ENCODE measurements at regions not wholly inside any gene's neighbourhood (a gene's known extent, or its start where the extent isn't known, plus 50 kb on each side); places are given as distances from the start of the nearest gene placed in this dataset.
"Not testable (repeated sequence)": the region's sequence is repeated elsewhere in the genome, so short reads cannot be mapped to it uniquely, and the experiment has no call there.

DNA sequence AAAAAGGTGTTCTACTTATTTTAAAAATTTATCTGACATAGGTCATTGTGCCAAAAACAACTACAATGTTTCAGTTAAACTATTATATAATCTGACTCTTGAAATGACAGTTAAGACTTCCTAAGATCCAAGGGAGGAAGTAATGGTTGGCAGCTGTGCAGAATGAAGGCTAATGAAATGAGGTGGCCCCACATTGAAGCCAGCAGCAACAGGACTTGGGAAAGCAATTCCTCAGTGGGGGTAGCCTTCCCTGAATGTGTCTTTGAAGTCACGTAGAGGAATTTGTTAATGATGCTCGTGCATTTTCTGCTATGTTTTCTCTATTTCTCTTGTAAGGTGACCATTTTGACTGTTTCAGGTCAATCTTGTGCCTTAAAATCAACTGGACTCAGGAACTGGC lies 162.4 kb upstream of the DAAM1 start:
- Histone ChIP-seq H3K27ac (no peak overlapping the region), H3K9me3 (replicated peaks in 1 of 3) (no peaks in the 10 kb centered on the region), H3K27me3 (no peaks in the 10 kb centered on the region), H3K36me3 (replicated peaks in 1 of 2) (no peaks in the 10 kb centered on the region), H3K4me3 (no peak overlapping the region), H3K4me1 (replicated peaks in 1 of 2) (peaks cover 0 to 4% of the 10 kb centered on the region in 2 donors)
- TF ChIP-seq POLR2A (IDR thresholded peaks at IDR 0.05): no peak
- TF ChIP-seq, protein P1, sequence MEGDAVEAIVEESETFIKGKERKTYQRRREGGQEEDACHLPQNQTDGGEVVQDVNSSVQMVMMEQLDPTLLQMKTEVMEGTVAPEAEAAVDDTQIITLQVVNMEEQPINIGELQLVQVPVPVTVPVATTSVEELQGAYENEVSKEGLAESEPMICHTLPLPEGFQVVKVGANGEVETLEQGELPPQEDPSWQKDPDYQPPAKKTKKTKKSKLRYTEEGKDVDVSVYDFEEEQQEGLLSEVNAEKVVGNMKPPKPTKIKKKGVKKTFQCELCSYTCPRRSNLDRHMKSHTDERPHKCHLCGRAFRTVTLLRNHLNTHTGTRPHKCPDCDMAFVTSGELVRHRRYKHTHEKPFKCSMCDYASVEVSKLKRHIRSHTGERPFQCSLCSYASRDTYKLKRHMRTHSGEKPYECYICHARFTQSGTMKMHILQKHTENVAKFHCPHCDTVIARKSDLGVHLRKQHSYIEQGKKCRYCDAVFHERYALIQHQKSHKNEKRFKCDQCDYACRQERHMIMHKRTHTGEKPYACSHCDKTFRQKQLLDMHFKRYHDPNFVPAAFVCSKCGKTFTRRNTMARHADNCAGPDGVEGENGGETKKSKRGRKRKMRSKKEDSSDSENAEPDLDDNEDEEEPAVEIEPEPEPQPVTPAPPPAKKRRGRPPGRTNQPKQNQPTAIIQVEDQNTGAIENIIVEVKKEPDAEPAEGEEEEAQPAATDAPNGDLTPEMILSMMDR (IDR thresholded peaks at IDR 0.05): no peak
- no peak for DNase-seq
- 83 to 95% (median 95%) methylated on average over 2 of the region's 2 CpGs for WGBS, 4 donors
- intact Hi-C loops (cut with DNase I): no loop called here

DNA sequence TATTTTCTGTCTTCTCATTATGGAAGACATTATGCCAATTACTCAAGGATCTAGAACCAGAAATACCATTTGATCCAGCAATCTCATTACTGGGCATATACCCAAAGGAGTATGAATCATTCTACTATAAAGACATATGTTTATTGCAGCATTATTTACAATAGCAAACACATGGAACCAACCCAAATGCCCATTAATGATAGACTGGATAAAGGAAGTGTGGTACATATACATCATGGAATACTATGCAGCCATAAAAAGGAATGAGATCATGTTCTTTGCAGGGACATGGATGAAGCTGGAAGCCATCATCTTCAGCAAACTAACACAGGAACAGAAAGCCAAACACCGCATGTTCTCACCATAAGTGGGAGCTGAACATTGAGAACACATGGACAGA lies 161.8 kb upstream of the DAAM1 start:
- H3K27me3 ChIP-seq; H3K4me1 ChIP-seq (replicated peaks in 1 of 2); H3K27ac ChIP-seq; H3K9me3 ChIP-seq (replicated peaks in 1 of 3); intact Hi-C loops (cut with DNase I); DNase-seq; H3K4me3 ChIP-seq; H3K36me3 ChIP-seq (replicated peaks in 1 of 2): not testable (repeated sequence)
- 100% methylated on average over 1 of the region's 1 CpG for WGBS, 4 donors

DNA sequence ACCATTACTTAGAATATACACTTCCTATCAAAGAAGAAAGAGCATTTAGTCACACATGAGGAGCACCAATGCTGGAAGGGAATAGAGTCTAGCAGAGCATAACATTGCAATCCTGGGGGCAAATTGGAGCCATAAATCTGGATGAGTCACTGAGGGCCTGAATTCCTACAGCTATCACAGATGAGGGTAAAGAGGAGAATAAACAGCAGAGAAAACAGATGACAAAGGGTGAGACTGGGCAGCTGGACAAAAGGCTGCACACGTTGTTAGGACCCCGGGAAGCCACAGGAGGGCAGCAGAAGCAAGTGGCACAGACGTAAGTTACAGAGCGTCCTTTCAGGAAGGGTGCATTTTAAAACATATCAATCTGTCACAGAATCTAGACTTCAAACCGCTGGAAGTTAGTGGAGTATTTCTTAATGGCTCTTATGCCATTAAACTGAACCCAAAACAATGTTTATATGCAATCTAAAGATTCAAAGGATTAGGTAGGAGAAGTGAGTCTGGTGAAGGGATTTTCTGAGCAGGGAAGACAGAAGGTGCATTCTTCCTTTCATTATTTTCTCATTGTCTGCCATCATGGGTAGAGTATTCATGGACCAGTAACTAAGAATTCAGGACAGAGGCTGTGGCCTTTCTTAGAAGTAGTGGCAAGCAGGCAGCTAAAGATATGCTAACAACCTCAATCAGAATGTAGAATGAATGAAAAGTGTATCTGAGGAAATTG lies 159.8 kb upstream of the DAAM1 start:
- WGBS, 4 donors: 0 to 2% (median 1%) methylated on average over 5 of the region's 5 CpGs

DNA sequence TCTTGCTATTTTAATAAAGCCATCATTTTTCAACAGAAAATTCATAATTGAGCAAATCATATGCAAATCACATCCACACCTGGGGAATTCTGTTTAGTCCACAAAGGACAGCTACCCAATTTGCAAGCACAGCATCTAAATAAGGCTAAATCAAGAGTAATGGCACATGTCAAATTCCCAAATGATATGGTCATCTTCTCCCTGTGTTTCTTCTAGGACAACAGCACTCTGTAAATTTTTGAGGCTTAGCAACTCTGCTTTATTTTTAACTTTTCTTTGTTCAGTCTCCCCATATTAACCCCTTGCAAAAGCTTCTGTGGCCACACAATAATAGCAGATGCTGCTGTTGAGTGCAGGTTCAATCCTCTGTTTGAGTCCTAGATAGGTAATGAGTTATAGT lies 155.6 kb upstream of the DAAM1 start:
- Histone ChIP-seq H3K27me3 (no peaks in the 10 kb centered on the region), H3K4me3 (no peak overlapping the region), H3K27ac (no peak overlapping the region), H3K36me3 (replicated peaks in 1 of 2) (no peaks in the 10 kb centered on the region), H3K4me1 (replicated peaks in 1 of 2) (peaks cover 0 to 4% of the 10 kb centered on the region in 2 donors), H3K9me3 (replicated peaks in 1 of 3) (no peaks in the 10 kb centered on the region)
- DNase-seq: no peak
- TF ChIP-seq POLR2A (IDR thresholded peaks at IDR 0.05): no peak
- TF ChIP-seq, protein P1 (IDR thresholded peaks at IDR 0.05): no peak
- intact Hi-C loops (cut with DNase I): no loop called here

More for the DNA sequence above, 159.8 kb upstream of the DAAM1 start:
- TF ChIP-seq, protein P1 (IDR thresholded peaks at IDR 0.05): peak; percentile 58 to 88 (median 80)
- no peak for TF ChIP-seq POLR2A (IDR thresholded peaks at IDR 0.05)
- Histone ChIP-seq H3K27me3 (no peaks in the 10 kb centered on the region), H3K4me3 (no peak overlapping the region), H3K36me3 (replicated peaks in 1 of 2) (no peaks in the 10 kb centered on the region), H3K9me3 (replicated peaks in 1 of 3) (no peaks in the 10 kb centered on the region), H3K4me1 (replicated peaks in 1 of 2) (peaks cover 0 to 4% of the 10 kb centered on the region in 2 donors), H3K27ac (no peak overlapping the region)
- peak; percentile 50 to 77 (median 73) for DNase-seq
- intact Hi-C loops (cut with DNase I): no loop called here

- intact Hi-C loops (cut with DNase I): no loop called here
- no peak for TF ChIP-seq POLR2A (IDR thresholded peaks at IDR 0.05)
- TF ChIP-seq, protein P1 (IDR thresholded peaks at IDR 0.05): no peak
- Histone ChIP-seq H3K4me1 (replicated peaks in 1 of 2) (no peaks in the 10 kb centered on the region), H3K27ac (no peak overlapping the region), H3K36me3 (replicated peaks in 1 of 2) (no peaks in the 10 kb centered on the region), H3K9me3 (replicated peaks in 1 of 3) (no peaks in the 10 kb centered on the region), H3K27me3 (no peaks in the 10 kb centered on the region), H3K4me3 (no peak overlapping the region)
- DNase-seq: no peak
- WGBS, 4 donors: 51 to 78% (median 72%) methylated on average over 2 of the region's 2 CpGs
Observed at GRCh38 chr14:59036134-59036533, 152.3 kb upstream of the DAAM1 start.

Data from adrenal gland (tissue), 9 donors.